ENCODE measurements at regions not wholly inside any gene's neighbourhood (a gene's known extent, or its start where the extent isn't known, plus 50 kb on each side); places are given as distances from the start of the nearest gene placed in this dataset.

GRCh38 chr11:121366038-121366437 lies 73.5 kb downstream of the SC5D start:
- TF ChIP-seq CTCF (IDR thresholded peaks at IDR 0.05) (no peak), EZH2 (IDR thresholded peaks at IDR 0.05; ENCODE audit: borderline replicate concordance, insufficient read depth, low read depth, low read length, poor library complexity, severe bottlenecking) (no peak)
